Tibial nerve (tissue), 4 donors: ENCODE measurements at regions not wholly inside any gene's neighbourhood (a gene's known extent, or its start where the extent isn't known, plus 50 kb on each side); places are given as distances from the start of the nearest gene placed in this dataset.
"Not testable (repeated sequence)": the region's sequence is repeated elsewhere in the genome, so short reads cannot be mapped to it uniquely, and the experiment has no call there.

Experiments used
- DNase-seq, 2 donors: peaks; one replicate each; pipeline ENCODE4 v3.0.0-alpha.2; 2019; ENCODE audit warnings: low spot score in 2 of 2
- H3K27ac ChIP-seq, 4 donors: fragments of 200-600 bp; sonication (generic) in 3 of 4; one replicate each; pipeline ENCODE4 v1.5.1; 2017 to 2019; ENCODE audit warnings: mild to moderate bottlenecking in 1 of 4
- H3K27me3 ChIP-seq, 2 donors: fragments of 200-600 bp; sonication (generic) in 1 of 2; one replicate each; pipeline versions ENCODE4 v1.5.1 to v1.6.0; 2017 to 2019
- H3K36me3 ChIP-seq, 3 donors: fragments of 200-600 bp; sonication (generic); one replicate each; pipeline ENCODE4 v1.5.1; 2018 to 2019
- H3K4me1 ChIP-seq, 4 donors: fragments of 200-600 bp; sonication (generic) in 3 of 4; one replicate each; pipeline ENCODE4 v1.5.1; 2017 to 2019
- H3K4me3 ChIP-seq, 4 donors: fragments of 200-600 bp; sonication (generic) in 3 of 4; one replicate each; pipeline ENCODE4 v1.5.1; 2017 to 2019; ENCODE audit warnings: mild to moderate bottlenecking in 1 of 4, moderate library complexity in 1 of 4
- H3K9me3 ChIP-seq, 4 donors: fragments of 200-600 bp; sonication (generic) in 3 of 4; one replicate each; pipeline ENCODE4 v1.5.1; 2017 to 2019
- EP300 ChIP-seq, 2 donors: sonication (generic); formaldehyde crosslinking; IDR thresholded peaks; one replicate each; pipeline ENCODE4 v1.6.1; 2017; ENCODE audit warnings: antibody characterized with exemption in 2 of 2, mild to moderate bottlenecking in 1 of 2
- POLR2A ChIP-seq, 2 donors: fragments of 450-650 bp; IDR thresholded peaks; one replicate each; pipeline ENCODE4 v1.6.1; 2017; ENCODE audit warnings: antibody characterized with exemption in 2 of 2, mild to moderate bottlenecking in 2 of 2, moderate library complexity in 2 of 2
- WGBS, 2 donors: methylation state at CpG; one replicate each; pipeline ENCODE4 v1.1.5; 2018; 5-methylcytosine and 5-hydroxymethylcytosine counted together
- TF ChIP-seq, protein P1 (sequence below), 5 experiments: fragments of 200-600 bp in 3 of 5; fragments of 450-650 bp in 2 of 5; sonication (generic) in 3 of 5; IDR thresholded peaks; one replicate each; pipeline ENCODE4 v1.5.1; 2016 to 2019; ENCODE audit warnings: antibody characterized with exemption in 5 of 5, mild to moderate bottlenecking in 3 of 5, moderate library complexity in 2 of 5

DNA sequence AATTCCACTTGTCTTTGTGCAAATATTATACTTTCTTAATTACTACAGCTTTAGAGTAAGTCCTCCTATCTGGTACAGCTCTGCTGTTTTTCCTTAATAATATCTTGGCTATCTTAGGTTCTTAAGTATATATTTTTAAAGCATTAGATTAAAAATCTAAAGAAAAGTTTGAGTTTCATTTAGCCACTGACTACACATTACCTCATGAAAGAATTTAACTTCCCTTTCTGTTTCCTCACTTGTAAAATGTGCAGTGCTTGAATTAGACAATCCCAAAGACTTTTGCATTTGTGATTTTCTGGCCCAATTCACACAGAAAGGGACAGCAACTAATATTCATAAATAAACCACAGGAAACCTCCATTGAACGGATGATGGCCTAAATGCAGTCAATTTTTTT is 126.4 kb upstream of the SAMSN1 start:
- Histone ChIP-seq H3K27ac (no peak overlapping the region), H3K9me3 (no peaks in the 10 kb centered on the region), H3K4me3 (no peak overlapping the region), H3K4me1 (peaks cover 0 to 9% (median 0%) of the 10 kb centered on the region in 4 donors), H3K27me3 (no peaks in the 10 kb centered on the region), H3K36me3 (no peaks in the 10 kb centered on the region)
- no peak for TF ChIP-seq EP300 (IDR thresholded peaks at IDR 0.05)
- TF ChIP-seq POLR2A (IDR thresholded peaks at IDR 0.05), result no peak
- TF ChIP-seq, protein P1, sequence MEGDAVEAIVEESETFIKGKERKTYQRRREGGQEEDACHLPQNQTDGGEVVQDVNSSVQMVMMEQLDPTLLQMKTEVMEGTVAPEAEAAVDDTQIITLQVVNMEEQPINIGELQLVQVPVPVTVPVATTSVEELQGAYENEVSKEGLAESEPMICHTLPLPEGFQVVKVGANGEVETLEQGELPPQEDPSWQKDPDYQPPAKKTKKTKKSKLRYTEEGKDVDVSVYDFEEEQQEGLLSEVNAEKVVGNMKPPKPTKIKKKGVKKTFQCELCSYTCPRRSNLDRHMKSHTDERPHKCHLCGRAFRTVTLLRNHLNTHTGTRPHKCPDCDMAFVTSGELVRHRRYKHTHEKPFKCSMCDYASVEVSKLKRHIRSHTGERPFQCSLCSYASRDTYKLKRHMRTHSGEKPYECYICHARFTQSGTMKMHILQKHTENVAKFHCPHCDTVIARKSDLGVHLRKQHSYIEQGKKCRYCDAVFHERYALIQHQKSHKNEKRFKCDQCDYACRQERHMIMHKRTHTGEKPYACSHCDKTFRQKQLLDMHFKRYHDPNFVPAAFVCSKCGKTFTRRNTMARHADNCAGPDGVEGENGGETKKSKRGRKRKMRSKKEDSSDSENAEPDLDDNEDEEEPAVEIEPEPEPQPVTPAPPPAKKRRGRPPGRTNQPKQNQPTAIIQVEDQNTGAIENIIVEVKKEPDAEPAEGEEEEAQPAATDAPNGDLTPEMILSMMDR (IDR thresholded peaks at IDR 0.05), result no peak
- 67 to 70% methylated on average over 1 of the region's 1 CpG for WGBS, 2 donors
- DNase-seq, result no peak

- TF ChIP-seq, protein P1 (IDR thresholded peaks at IDR 0.05), result no peak
- TF ChIP-seq EP300 (IDR thresholded peaks at IDR 0.05) (no peak), POLR2A (IDR thresholded peaks at IDR 0.05) (no peak)
- H3K36me3 ChIP-seq, result no peaks in the 10 kb centered on the region
- no peak for DNase-seq
- no peak overlapping the region for H3K4me3 ChIP-seq
- no peak overlapping the region for H3K27ac ChIP-seq
- H3K4me1 ChIP-seq, result peaks cover 0 to 3% (median 0%) of the 10 kb centered on the region in 4 donors
- WGBS, 2 donors, result 89 to 93% methylated on average over 2 of the region's 2 CpGs
- no peaks in the 10 kb centered on the region for H3K27me3 ChIP-seq
- no peaks in the 10 kb centered on the region for H3K9me3 ChIP-seq
Observed at GRCh38 chr21:14670409-14670808, 124.3 kb upstream of the SAMSN1 start.

DNA sequence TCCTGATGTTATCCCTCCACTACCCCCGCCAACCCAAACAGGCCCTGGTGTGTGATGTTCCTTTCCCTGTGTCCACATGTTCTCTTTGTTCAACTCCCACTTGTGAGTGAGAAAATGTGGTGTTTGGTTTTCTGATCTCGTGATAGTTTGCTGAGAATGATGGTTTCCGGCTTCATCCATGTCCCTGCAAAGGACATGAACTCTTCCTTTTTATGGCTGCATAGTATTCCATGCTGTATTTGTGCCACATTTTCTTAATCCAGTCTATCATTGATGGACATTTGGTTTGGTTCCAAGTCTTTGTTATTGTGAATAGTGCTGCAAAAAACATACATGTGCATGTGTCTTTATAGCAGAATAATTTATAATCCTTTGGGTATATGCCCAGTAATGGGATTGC is 123.0 kb upstream of the SAMSN1 start:
- 91 to 98% methylated on average over 3 of the region's 3 CpGs for WGBS, 2 donors
- H3K9me3 ChIP-seq, H3K27me3 ChIP-seq, H3K36me3 ChIP-seq, H3K4me3 ChIP-seq, H3K4me1 ChIP-seq, H3K27ac ChIP-seq, DNase-seq: not testable (repeated sequence)

DNA sequence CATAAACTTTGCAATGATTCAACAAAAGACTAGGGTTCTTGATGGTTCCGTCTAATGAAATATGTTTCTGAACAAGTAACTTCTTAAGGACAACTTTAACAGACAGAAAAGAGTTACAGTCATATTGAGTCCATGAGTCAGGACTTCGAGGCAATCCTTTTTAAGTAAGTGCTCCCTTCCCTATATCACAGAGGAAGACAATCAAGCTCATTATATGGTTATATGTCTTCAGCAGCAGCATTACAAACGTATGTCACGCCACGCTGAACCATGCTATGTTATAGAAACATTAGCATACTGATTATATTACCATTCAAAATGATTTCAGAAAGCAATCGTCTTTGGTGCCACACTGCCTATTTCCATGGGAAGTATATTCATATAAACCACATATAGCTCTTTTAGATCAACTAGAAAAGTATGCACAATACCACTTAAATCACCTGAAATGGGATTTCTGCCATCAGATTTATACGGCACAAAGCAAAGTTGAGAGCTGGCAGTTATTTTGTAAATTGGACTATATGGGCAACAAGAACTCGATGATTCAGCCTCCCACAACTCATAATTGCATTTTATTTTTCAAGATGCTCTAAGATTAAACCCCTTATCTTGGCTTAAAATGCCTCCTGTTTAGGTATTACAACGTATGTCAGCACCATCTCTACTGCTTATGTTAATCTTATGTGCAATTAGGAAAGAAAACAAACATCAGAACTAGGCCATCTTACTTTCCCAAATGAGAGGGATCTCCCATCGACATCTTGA is 111.3 kb upstream of the SAMSN1 start:
- Histone ChIP-seq H3K36me3 (no peaks in the 10 kb centered on the region), H3K9me3 (no peaks in the 10 kb centered on the region), H3K27me3 (no peaks in the 10 kb centered on the region), H3K4me1 (no peaks in the 10 kb centered on the region), H3K4me3 (no peak overlapping the region), H3K27ac (no peak overlapping the region)
- TF ChIP-seq, protein P1 (IDR thresholded peaks at IDR 0.05), result no peak
- TF ChIP-seq EP300 (IDR thresholded peaks at IDR 0.05), result no peak
- TF ChIP-seq POLR2A (IDR thresholded peaks at IDR 0.05), result no peak
- 69 to 73% methylated on average over 10 of the region's 10 CpGs for WGBS, 2 donors
- DNase-seq, result no peak

- Histone ChIP-seq H3K4me1 (no peaks in the 10 kb centered on the region), H3K27me3 (no peaks in the 10 kb centered on the region), H3K4me3 (no peak overlapping the region), H3K27ac (no peak overlapping the region), H3K9me3 (peaks cover 0 to 34% (median 0%) of the 10 kb centered on the region in 4 donors), H3K36me3 (no peaks in the 10 kb centered on the region)
- WGBS, 2 donors, result 68 to 85% methylated on average over 1 of the region's 1 CpG
- TF ChIP-seq, protein P1 (IDR thresholded peaks at IDR 0.05), result no peak
- no peak for TF ChIP-seq EP300 (IDR thresholded peaks at IDR 0.05)
- no peak for TF ChIP-seq POLR2A (IDR thresholded peaks at IDR 0.05)
- DNase-seq, result no peak
Observed at GRCh38 chr21:14646893-14647292, 100.8 kb upstream of the SAMSN1 start.
